ENCODE measurements at regions not wholly inside any gene's neighbourhood (a gene's known extent, or its start where the extent isn't known, plus 50 kb on each side); places are given as distances from the start of the nearest gene placed in this dataset.

- H3K36me3 ChIP-seq (ENCODE audit: control insufficient read depth, insufficient read depth, low read length), result no peaks in the 10 kb centered on the region
- ChIA-PET POLR2A (no interaction called here), CTCF (no interaction called here)
- no peaks in the 10 kb centered on the region for H3K27me3 ChIP-seq (ENCODE audit: control insufficient read depth, insufficient read depth, low read length)
- no peak for DNase-seq (ENCODE audit: low read depth)
- H3K4me3 ChIP-seq (ENCODE audit: low read depth, low read length), result no peak overlapping the region
- no peak for TF ChIP-seq CTCF (IDR thresholded peaks at IDR 0.05; ENCODE audit: insufficient read depth, low read depth, low read length)
Measured at GRCh38 chr12:86931714-86932113, 675.5 kb upstream of the MGAT4C start.

- CTCF ChIA-PET, result no interaction called here
- no peak for TF ChIP-seq CTCF (IDR thresholded peaks at IDR 0.05; ENCODE audit: insufficient read depth, low read depth, low read length)
- Histone ChIP-seq H3K36me3 (ENCODE audit: control insufficient read depth, insufficient read depth, low read length) (no peaks in the 10 kb centered on the region), H3K4me3 (ENCODE audit: low read depth, low read length) (no peak overlapping the region), H3K27me3 (ENCODE audit: control insufficient read depth, insufficient read depth, low read length) (no peaks in the 10 kb centered on the region)
- DNase-seq (ENCODE audit: low read depth), result no peak
- POLR2A ChIA-PET, result no interaction called here
Measured at GRCh38 chr12:86929962-86930361, 673.8 kb upstream of the MGAT4C start.

GRCh38 chr12:86917121-86917520, 660.9 kb upstream of the MGAT4C start:
- DNase-seq (ENCODE audit: low read depth), result no peak
- TF ChIP-seq CTCF (IDR thresholded peaks at IDR 0.05; ENCODE audit: insufficient read depth, low read depth, low read length), result no peak
- no peaks in the 10 kb centered on the region for H3K27me3 ChIP-seq (ENCODE audit: control insufficient read depth, insufficient read depth, low read length)
- CTCF ChIA-PET, result no interaction called here
- no peaks in the 10 kb centered on the region for H3K36me3 ChIP-seq (ENCODE audit: control insufficient read depth, insufficient read depth, low read length)
- no peak overlapping the region for H3K4me3 ChIP-seq (ENCODE audit: low read depth, low read length)
- POLR2A ChIA-PET, result no interaction called here

- TF ChIP-seq CTCF (IDR thresholded peaks at IDR 0.05; ENCODE audit: insufficient read depth, low read depth, low read length), result 0 out of 2 replicates have a peak, but pooled peaks have one; percentile 10
- H3K27me3 ChIP-seq (ENCODE audit: control insufficient read depth, insufficient read depth, low read length), result no peaks in the 10 kb centered on the region
- no peak overlapping the region for H3K4me3 ChIP-seq (ENCODE audit: low read depth, low read length)
- ChIA-PET POLR2A (no interaction called here), CTCF (interaction anchor here (0.5 to 0.9 kb wide), 2 partner anchors 127 to 994 kb away, joined by 3 to 4 read pairs; no protein-coding TSS in a partner anchor)
- DNase-seq (ENCODE audit: low read depth), result no peak
- no peaks in the 10 kb centered on the region for H3K36me3 ChIP-seq (ENCODE audit: control insufficient read depth, insufficient read depth, low read length)
Measured at GRCh38 chr12:86914721-86915120, 658.5 kb upstream of the MGAT4C start.

- CTCF ChIA-PET, result no interaction called here
- Histone ChIP-seq H3K36me3 (ENCODE audit: control insufficient read depth, insufficient read depth, low read length) (no peaks in the 10 kb centered on the region), H3K27me3 (ENCODE audit: control insufficient read depth, insufficient read depth, low read length) (no peaks in the 10 kb centered on the region), H3K4me3 (ENCODE audit: low read depth, low read length) (no peak overlapping the region)
- no peak for DNase-seq (ENCODE audit: low read depth)
- no peak for TF ChIP-seq CTCF (IDR thresholded peaks at IDR 0.05; ENCODE audit: insufficient read depth, low read depth, low read length)
- POLR2A ChIA-PET, result no interaction called here
Measured at GRCh38 chr12:86911973-86912372, 655.8 kb upstream of the MGAT4C start.
